ENCODE measurements at regions not wholly inside any gene's neighbourhood (a gene's known extent, or its start where the extent isn't known, plus 50 kb on each side); places are given as distances from the start of the nearest gene placed in this dataset.
"Not testable (repeated sequence)": the region's sequence is repeated elsewhere in the genome, so short reads cannot be mapped to it uniquely, and the experiment has no call there.

- H3F3A ChIP-seq (ENCODE audit: low read depth), result no peaks in the 10 kb centered on the region
- no peaks in the 10 kb centered on the region for H3K36me3 Mint-ChIP-seq
- no peak overlapping the region for H3K4me2 ChIP-seq
- no peaks in the 10 kb centered on the region for H4K20me1 ChIP-seq (ENCODE audit: low read depth)
- H3K27ac Mint-ChIP-seq, result no peak overlapping the region
- TF ChIP-seq EZH2phosphoT487 (IDR thresholded peaks at IDR 0.05), result no peak
- no peak for TF ChIP-seq EZH2 (IDR thresholded peaks at IDR 0.05)
- no peak for TF ChIP-seq CTCF (IDR thresholded peaks at IDR 0.05)
- H3K79me2 ChIP-seq (ENCODE audit: low read depth), result no peaks in the 10 kb centered on the region
- H3K4me3 ChIP-seq, result no peak overlapping the region
- no peaks in the 10 kb centered on the region for H3K9me3 ChIP-seq (ENCODE audit: low read depth)
- H3K9me3 Mint-ChIP-seq, result no peaks in the 10 kb centered on the region
- no peaks in the 10 kb centered on the region for H3K36me3 ChIP-seq
- no peak overlapping the region for H2AFZ ChIP-seq (replicated peaks)
- no peak overlapping the region for H3K27ac ChIP-seq
- DNase-seq (ENCODE audit: low spot score), result no peak
- no peaks in the 10 kb centered on the region for H3K27me3 ChIP-seq
- no peak overlapping the region for H3K4me3 Mint-ChIP-seq
- H3K4me1 ChIP-seq, result no peaks in the 10 kb centered on the region
- no peak overlapping the region for H3K9ac ChIP-seq
- H3K4me1 Mint-ChIP-seq, result no peaks in the 10 kb centered on the region
- peaks cover 2% of the 10 kb centered on the region for H3K27me3 Mint-ChIP-seq (ENCODE audit: insufficient read depth, low read depth)
Observed at GRCh38 chr11:86164106-86164505, 80.4 kb upstream of the EED start.

GRCh38 chr11:86163221-86163876, 81.2 kb upstream of the EED start:
- H3K27ac Mint-ChIP-seq, H3K9me3 Mint-ChIP-seq: not testable (repeated sequence)

GRCh38 chr11:86162239-86162638, 82.3 kb upstream of the EED start:
- H3K36me3 Mint-ChIP-seq, result no peaks in the 10 kb centered on the region
- H3K79me2 ChIP-seq (ENCODE audit: low read depth), result no peaks in the 10 kb centered on the region
- no peaks in the 10 kb centered on the region for H3K4me1 ChIP-seq
- no peaks in the 10 kb centered on the region for H3K36me3 ChIP-seq
- no peak overlapping the region for H3K4me3 Mint-ChIP-seq
- H3K27me3 Mint-ChIP-seq (ENCODE audit: insufficient read depth, low read depth), result peaks cover 3% of the 10 kb centered on the region
- no peaks in the 10 kb centered on the region for H3K4me1 Mint-ChIP-seq
- no peak overlapping the region for H3K27ac ChIP-seq
- H3K9me3 ChIP-seq (ENCODE audit: low read depth), result no peaks in the 10 kb centered on the region
- DNase-seq (ENCODE audit: low spot score), result no peak
- TF ChIP-seq EZH2phosphoT487 (IDR thresholded peaks at IDR 0.05), result no peak
- TF ChIP-seq EZH2 (IDR thresholded peaks at IDR 0.05), result no peak
- no peak for TF ChIP-seq CTCF (IDR thresholded peaks at IDR 0.05)
- H3K9ac ChIP-seq, result no peak overlapping the region
- no peak overlapping the region for H2AFZ ChIP-seq (replicated peaks)
- no peaks in the 10 kb centered on the region for H4K20me1 ChIP-seq (ENCODE audit: low read depth)
- H3K27me3 ChIP-seq, result no peaks in the 10 kb centered on the region
- H3K27ac Mint-ChIP-seq, result no peak overlapping the region
- no peak overlapping the region for H3K4me2 ChIP-seq
- no peak overlapping the region for H3K4me3 ChIP-seq
- no peaks in the 10 kb centered on the region for H3K9me3 Mint-ChIP-seq
- no peaks in the 10 kb centered on the region for H3F3A ChIP-seq (ENCODE audit: low read depth)

More at GRCh38 chr11:86163221-86163876, 81.2 kb upstream of the EED start:
- H3K27me3 Mint-ChIP-seq (ENCODE audit: insufficient read depth, low read depth); DNase-seq (ENCODE audit: low spot score); H3K9me3 ChIP-seq (ENCODE audit: low read depth); H3K4me2 ChIP-seq; H3K4me3 ChIP-seq; H4K20me1 ChIP-seq (ENCODE audit: low read depth); H3K36me3 Mint-ChIP-seq; H3K27me3 ChIP-seq; H3K36me3 ChIP-seq; H3K27ac ChIP-seq; H3K4me3 Mint-ChIP-seq; H3K4me1 Mint-ChIP-seq; H3K4me1 ChIP-seq; H3K79me2 ChIP-seq (ENCODE audit: low read depth); H3F3A ChIP-seq (ENCODE audit: low read depth); H2AFZ ChIP-seq (replicated peaks); H3K9ac ChIP-seq: not testable (repeated sequence)

GRCh38 chr11:86161837-86162236, 82.7 kb upstream of the EED start:
- H3K36me3 ChIP-seq, result no peaks in the 10 kb centered on the region
- Mint-ChIP-seq H3K9me3 (no peaks in the 10 kb centered on the region), H3K27me3 (ENCODE audit: insufficient read depth, low read depth) (peaks cover 3% of the 10 kb centered on the region), H3K27ac (no peak overlapping the region), H3K4me1 (no peaks in the 10 kb centered on the region), H3K36me3 (no peaks in the 10 kb centered on the region), H3K4me3 (no peak overlapping the region)
- H3K4me2 ChIP-seq, result no peak overlapping the region
- no peak overlapping the region for H3K4me3 ChIP-seq
- H3K9me3 ChIP-seq (ENCODE audit: low read depth), result no peaks in the 10 kb centered on the region
- DNase-seq (ENCODE audit: low spot score), result no peak
- no peaks in the 10 kb centered on the region for H3F3A ChIP-seq (ENCODE audit: low read depth)
- no peaks in the 10 kb centered on the region for H3K4me1 ChIP-seq
- no peaks in the 10 kb centered on the region for H3K79me2 ChIP-seq (ENCODE audit: low read depth)
- no peak overlapping the region for H3K27ac ChIP-seq
- H3K9ac ChIP-seq, result no peak overlapping the region
- H4K20me1 ChIP-seq (ENCODE audit: low read depth), result no peaks in the 10 kb centered on the region
- H2AFZ ChIP-seq (replicated peaks), result no peak overlapping the region
- no peak for TF ChIP-seq EZH2 (IDR thresholded peaks at IDR 0.05)
- TF ChIP-seq CTCF (IDR thresholded peaks at IDR 0.05), result no peak
- no peak for TF ChIP-seq EZH2phosphoT487 (IDR thresholded peaks at IDR 0.05)
- no peaks in the 10 kb centered on the region for H3K27me3 ChIP-seq

All from neural progenitor cell (in vitro differentiated cells).